ENCODE measurements at regions not wholly inside any gene's neighbourhood (a gene's known extent, or its start where the extent isn't known, plus 50 kb on each side); places are given as distances from the start of the nearest gene placed in this dataset.

DNA sequence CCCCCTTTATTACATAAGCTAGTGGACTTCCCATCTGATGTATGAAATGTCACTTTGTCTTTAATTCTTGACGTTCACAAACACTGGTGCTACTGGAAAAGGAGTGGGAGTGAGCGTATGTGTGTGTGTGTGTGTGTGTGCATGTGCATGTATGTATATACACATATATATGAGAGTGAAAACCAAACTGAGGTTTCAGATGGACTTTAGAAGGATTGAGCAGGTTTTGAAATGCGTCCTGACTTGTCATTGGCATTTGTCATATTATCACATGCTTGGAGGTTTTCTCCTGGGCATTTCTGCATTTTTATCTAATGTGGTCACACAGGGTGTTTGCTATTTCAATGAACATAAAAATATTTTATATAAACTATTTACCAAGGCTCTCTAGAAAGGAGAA lies 1085.9 kb downstream of the BCL11B start:
- no peak for DNase-seq (ENCODE audit: low spot score)
- TF ChIP-seq SP1 (CRISPR knock-in tag; conservative IDR thresholded peaks at IDR 0.05) (no peak), EMX1 (CRISPR knock-in tag; IDR thresholded peaks at IDR 0.05) (no peak)
- TF ChIP-seq, protein P1, sequence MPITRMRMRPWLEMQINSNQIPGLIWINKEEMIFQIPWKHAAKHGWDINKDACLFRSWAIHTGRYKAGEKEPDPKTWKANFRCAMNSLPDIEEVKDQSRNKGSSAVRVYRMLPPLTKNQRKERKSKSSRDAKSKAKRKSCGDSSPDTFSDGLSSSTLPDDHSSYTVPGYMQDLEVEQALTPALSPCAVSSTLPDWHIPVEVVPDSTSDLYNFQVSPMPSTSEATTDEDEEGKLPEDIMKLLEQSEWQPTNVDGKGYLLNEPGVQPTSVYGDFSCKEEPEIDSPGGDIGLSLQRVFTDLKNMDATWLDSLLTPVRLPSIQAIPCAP (CRISPR knock-in tag; IDR thresholded peaks at IDR 0.05) = no peak
- TF ChIP-seq, protein P2, sequence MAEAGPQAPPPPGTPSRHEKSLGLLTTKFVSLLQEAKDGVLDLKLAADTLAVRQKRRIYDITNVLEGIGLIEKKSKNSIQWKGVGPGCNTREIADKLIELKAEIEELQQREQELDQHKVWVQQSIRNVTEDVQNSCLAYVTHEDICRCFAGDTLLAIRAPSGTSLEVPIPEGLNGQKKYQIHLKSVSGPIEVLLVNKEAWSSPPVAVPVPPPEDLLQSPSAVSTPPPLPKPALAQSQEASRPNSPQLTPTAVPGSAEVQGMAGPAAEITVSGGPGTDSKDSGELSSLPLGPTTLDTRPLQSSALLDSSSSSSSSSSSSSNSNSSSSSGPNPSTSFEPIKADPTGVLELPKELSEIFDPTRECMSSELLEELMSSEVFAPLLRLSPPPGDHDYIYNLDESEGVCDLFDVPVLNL (CRISPR knock-in tag; IDR thresholded peaks at IDR 0.05; ENCODE audit: borderline replicate concordance, low read depth) = no peak
- H3K36me3 Mint-ChIP-seq = no peaks in the 10 kb centered on the region
- H3K27ac Mint-ChIP-seq = no peak overlapping the region
- no peaks in the 10 kb centered on the region for H3K27me3 Mint-ChIP-seq (ENCODE audit: low read depth)
- no peak overlapping the region for H3K4me3 Mint-ChIP-seq
- POLR2A ChIA-PET = no interaction called here
- no peaks in the 10 kb centered on the region for H3K9me3 Mint-ChIP-seq
- ATAC-seq = no peak
- H3K4me1 Mint-ChIP-seq = no peaks in the 10 kb centered on the region
- CTCF ChIA-PET = interaction anchor here (0.7 kb wide), 1 partner anchor 9 kb away, joined by 3 read pairs; no protein-coding TSS in a partner anchor

DNA sequence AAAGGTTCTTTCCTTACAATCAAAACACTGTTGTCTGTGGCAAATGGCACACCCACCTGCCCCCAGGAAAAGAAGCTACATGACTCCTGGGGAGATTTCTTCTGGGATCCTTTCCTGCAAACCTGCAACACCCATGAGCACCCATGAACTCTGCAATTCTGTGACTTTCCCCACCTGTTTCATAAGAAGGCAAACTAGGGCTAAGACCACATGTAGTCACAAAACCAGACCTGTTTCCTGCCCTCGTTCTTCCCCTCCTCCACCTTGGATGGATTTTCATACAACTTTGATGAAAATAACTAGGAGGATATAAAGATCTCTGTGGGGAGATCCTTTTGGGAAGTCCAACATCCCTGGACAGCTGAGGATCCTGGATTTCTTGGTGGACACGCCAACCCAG lies 1084.7 kb downstream of the BCL11B start:
- H3K9me3 Mint-ChIP-seq = no peaks in the 10 kb centered on the region
- no peak overlapping the region for H3K27ac Mint-ChIP-seq
- no peak overlapping the region for H3K4me3 Mint-ChIP-seq
- no peak for DNase-seq (ENCODE audit: low spot score)
- ChIA-PET CTCF (no interaction called here), POLR2A (no interaction called here)
- no peaks in the 10 kb centered on the region for H3K27me3 Mint-ChIP-seq (ENCODE audit: low read depth)
- ATAC-seq = no peak
- H3K4me1 Mint-ChIP-seq = no peaks in the 10 kb centered on the region
- no peaks in the 10 kb centered on the region for H3K36me3 Mint-ChIP-seq
- no peak for TF ChIP-seq OVOL2 (CRISPR knock-in tag; IDR thresholded peaks at IDR 0.05; ENCODE audit: borderline replicate concordance)

DNA sequence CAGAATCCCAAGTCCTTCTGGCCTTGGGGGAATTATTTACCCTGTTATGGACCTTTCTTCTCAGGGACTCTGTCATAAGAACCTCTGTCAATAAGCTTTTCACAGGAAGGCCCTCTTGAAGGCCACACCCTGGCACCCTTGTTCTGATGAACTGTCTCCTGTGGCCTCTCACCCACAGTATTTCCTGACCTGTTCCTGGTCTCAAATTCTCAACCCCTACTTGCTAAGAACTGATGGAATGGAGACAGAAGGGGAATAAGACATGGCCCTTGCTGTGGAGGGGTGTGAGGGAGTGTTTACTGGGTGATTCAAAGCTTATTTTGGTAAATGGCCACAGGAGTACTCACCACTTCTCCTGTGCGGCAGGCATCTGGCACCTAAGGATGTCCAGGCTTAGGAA lies 1082.9 kb downstream of the BCL11B start:
- H3K4me1 Mint-ChIP-seq = no peaks in the 10 kb centered on the region
- no peak for DNase-seq (ENCODE audit: low spot score)
- H3K36me3 Mint-ChIP-seq = no peaks in the 10 kb centered on the region
- TF ChIP-seq ZNF121 (CRISPR knock-in tag; IDR thresholded peaks at IDR 0.05) (no peak), JUN (CRISPR knock-in tag; IDR thresholded peaks at IDR 0.05) (no peak), ZNF423 (CRISPR knock-in tag; IDR thresholded peaks at IDR 0.05) (no peak), MXD4 (CRISPR knock-in tag; IDR thresholded peaks at IDR 0.05; ENCODE audit: borderline replicate concordance) (no peak), FOXK1 (CRISPR knock-in tag; IDR thresholded peaks at IDR 0.05) (no peak), MYBL2 (CRISPR knock-in tag; IDR thresholded peaks at IDR 0.05) (no peak), NFATC4 (CRISPR knock-in tag; IDR thresholded peaks at IDR 0.05) (no peak), CREM (CRISPR knock-in tag; IDR thresholded peaks at IDR 0.05) (no peak)
- TF ChIP-seq, protein P3, sequence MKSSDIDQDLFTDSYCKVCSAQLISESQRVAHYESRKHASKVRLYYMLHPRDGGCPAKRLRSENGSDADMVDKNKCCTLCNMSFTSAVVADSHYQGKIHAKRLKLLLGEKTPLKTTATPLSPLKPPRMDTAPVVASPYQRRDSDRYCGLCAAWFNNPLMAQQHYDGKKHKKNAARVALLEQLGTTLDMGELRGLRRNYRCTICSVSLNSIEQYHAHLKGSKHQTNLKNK (CRISPR knock-in tag; IDR thresholded peaks at IDR 0.05) = no peak
- TF ChIP-seq, protein P4, sequence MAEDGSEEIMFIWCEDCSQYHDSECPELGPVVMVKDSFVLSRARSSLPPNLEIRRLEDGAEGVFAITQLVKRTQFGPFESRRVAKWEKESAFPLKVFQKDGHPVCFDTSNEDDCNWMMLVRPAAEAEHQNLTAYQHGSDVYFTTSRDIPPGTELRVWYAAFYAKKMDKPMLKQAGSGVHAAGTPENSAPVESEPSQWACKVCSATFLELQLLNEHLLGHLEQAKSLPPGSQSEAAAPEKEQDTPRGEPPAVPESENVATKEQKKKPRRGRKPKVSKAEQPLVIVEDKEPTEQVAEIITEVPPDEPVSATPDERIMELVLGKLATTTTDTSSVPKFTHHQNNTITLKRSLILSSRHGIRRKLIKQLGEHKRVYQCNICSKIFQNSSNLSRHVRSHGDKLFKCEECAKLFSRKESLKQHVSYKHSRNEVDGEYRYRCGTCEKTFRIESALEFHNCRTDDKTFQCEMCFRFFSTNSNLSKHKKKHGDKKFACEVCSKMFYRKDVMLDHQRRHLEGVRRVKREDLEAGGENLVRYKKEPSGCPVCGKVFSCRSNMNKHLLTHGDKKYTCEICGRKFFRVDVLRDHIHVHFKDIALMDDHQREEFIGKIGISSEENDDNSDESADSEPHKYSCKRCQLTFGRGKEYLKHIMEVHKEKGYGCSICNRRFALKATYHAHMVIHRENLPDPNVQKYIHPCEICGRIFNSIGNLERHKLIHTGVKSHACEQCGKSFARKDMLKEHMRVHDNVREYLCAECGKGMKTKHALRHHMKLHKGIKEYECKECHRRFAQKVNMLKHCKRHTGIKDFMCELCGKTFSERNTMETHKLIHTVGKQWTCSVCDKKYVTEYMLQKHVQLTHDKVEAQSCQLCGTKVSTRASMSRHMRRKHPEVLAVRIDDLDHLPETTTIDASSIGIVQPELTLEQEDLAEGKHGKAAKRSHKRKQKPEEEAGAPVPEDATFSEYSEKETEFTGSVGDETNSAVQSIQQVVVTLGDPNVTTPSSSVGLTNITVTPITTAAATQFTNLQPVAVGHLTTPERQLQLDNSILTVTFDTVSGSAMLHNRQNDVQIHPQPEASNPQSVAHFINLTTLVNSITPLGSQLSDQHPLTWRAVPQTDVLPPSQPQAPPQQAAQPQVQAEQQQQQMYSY (CRISPR knock-in tag; IDR thresholded peaks at IDR 0.05) = no peak
- TF ChIP-seq, protein P5, sequence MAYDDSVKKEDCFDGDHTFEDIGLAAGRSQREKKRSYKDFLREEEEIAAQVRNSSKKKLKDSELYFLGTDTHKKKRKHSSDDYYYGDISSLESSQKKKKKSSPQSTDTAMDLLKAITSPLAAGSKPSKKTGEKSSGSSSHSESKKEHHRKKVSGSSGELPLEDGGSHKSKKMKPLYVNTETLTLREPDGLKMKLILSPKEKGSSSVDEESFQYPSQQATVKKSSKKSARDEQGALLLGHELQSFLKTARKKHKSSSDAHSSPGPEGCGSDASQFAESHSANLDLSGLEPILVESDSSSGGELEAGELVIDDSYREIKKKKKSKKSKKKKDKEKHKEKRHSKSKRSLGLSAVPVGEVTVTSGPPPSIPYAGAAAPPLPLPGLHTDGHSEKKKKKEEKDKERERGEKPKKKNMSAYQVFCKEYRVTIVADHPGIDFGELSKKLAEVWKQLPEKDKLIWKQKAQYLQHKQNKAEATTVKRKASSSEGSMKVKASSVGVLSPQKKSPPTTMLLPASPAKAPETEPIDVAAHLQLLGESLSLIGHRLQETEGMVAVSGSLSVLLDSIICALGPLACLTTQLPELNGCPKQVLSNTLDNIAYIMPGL (CRISPR knock-in tag; IDR thresholded peaks at IDR 0.05) = no peak
- TF ChIP-seq, protein P1 (CRISPR knock-in tag; IDR thresholded peaks at IDR 0.05) = no peak
- no peaks in the 10 kb centered on the region for H3K9me3 Mint-ChIP-seq
- H3K4me3 Mint-ChIP-seq = no peak overlapping the region
- ATAC-seq = no peak
- H3K27ac Mint-ChIP-seq = no peak overlapping the region
- no peaks in the 10 kb centered on the region for H3K27me3 Mint-ChIP-seq (ENCODE audit: low read depth)
- POLR2A ChIA-PET = no interaction called here
- CTCF ChIA-PET = no interaction called here

Data from WTC11 (cell line).